ENCODE measurements at regions not wholly inside any gene's neighbourhood (a gene's known extent, or its start where the extent isn't known, plus 50 kb on each side); places are given as distances from the start of the nearest gene placed in this dataset.
"Not testable (repeated sequence)": the region's sequence is repeated elsewhere in the genome, so short reads cannot be mapped to it uniquely, and the experiment has no call there.

DNA sequence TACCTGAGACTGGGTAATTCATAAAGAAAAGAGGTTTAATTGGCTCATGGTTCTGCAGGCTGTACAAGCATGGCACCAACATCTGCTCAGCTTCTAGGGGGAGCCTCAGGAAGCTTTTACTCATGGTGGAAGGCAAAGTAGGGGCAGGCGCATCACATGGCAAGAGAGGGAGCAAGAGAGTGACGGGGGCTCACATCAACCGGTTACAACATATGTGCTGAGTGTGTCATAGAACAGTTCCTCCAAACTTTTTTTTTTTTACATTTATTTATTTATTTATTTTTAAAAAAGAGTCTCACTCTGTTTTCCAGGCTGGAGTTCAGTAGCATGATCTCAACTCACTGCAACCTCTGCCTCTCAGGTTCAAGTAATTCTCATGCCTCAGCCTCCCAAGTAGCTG, 143.8 kb downstream of the SMIM20 start:
- TF ChIP-seq, protein P1, sequence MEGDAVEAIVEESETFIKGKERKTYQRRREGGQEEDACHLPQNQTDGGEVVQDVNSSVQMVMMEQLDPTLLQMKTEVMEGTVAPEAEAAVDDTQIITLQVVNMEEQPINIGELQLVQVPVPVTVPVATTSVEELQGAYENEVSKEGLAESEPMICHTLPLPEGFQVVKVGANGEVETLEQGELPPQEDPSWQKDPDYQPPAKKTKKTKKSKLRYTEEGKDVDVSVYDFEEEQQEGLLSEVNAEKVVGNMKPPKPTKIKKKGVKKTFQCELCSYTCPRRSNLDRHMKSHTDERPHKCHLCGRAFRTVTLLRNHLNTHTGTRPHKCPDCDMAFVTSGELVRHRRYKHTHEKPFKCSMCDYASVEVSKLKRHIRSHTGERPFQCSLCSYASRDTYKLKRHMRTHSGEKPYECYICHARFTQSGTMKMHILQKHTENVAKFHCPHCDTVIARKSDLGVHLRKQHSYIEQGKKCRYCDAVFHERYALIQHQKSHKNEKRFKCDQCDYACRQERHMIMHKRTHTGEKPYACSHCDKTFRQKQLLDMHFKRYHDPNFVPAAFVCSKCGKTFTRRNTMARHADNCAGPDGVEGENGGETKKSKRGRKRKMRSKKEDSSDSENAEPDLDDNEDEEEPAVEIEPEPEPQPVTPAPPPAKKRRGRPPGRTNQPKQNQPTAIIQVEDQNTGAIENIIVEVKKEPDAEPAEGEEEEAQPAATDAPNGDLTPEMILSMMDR (IDR thresholded peaks at IDR 0.05), result not testable (repeated sequence)
- TF ChIP-seq POLR2A (IDR thresholded peaks at IDR 0.05), result not testable (repeated sequence)
